T-helper 1 cell treated with Interleukin-12 subunit alpha and Interleukin-12 subunit beta and Interleukin-4 antibody, amounts not matched to agents 30 μg/mL and 1 μg/mL, for 36 hours (primary cell): ENCODE measurements at regions not wholly inside any gene's neighbourhood (a gene's known extent, or its start where the extent isn't known, plus 50 kb on each side); places are given as distances from the start of the nearest gene placed in this dataset.

Experiments
- H3K27ac Mint-ChIP-seq: one replicate; pipeline ENCODE4 v1.8.0; 2021; ENCODE audit warnings: mild to moderate bottlenecking, mixed read lengths
- H3K27me3 Mint-ChIP-seq: one replicate; pipeline ENCODE4 v1.8.0; 2021; ENCODE audit warnings: low read depth, mixed read lengths
- H3K36me3 Mint-ChIP-seq: one replicate; pipeline ENCODE4 v1.8.0; 2021; ENCODE audit warnings: low read depth, mixed read lengths
- H3K4me1 Mint-ChIP-seq: one replicate; pipeline ENCODE4 v1.8.0; 2021; ENCODE audit warnings: low read depth, mixed read lengths
- H3K4me3 Mint-ChIP-seq: one replicate; pipeline ENCODE4 v1.8.0; 2021; ENCODE audit warnings: mild to moderate bottlenecking, moderate library complexity, mixed read lengths
- H3K9me3 Mint-ChIP-seq: one replicate; pipeline ENCODE4 v1.8.0; 2021; ENCODE audit warnings: mixed read lengths

GRCh38 chr6:139483079-139483478 is 108.6 kb upstream of the CITED2 start:
- peaks cover 4% of the 10 kb centered on the region for H3K9me3 Mint-ChIP-seq
- peaks cover 10% of the 10 kb centered on the region for H3K27me3 Mint-ChIP-seq
- H3K4me3 Mint-ChIP-seq, result no peak overlapping the region
- no peaks in the 10 kb centered on the region for H3K36me3 Mint-ChIP-seq
- H3K4me1 Mint-ChIP-seq, result peaks cover 4% of the 10 kb centered on the region
- H3K27ac Mint-ChIP-seq, result no peak overlapping the region

- peaks cover 4% of the 10 kb centered on the region for H3K4me1 Mint-ChIP-seq
These were observed 107.8 kb upstream of the CITED2 start for GRCh38 chr6:139482287-139482686.

GRCh38 chr6:139480356-139481165 is 106.1 kb upstream of the CITED2 start:
- H3K36me3 Mint-ChIP-seq, result no peaks in the 10 kb centered on the region
- no peak overlapping the region for H3K4me3 Mint-ChIP-seq
- peaks cover 19% of the 10 kb centered on the region for H3K27me3 Mint-ChIP-seq
- peaks cover 4% of the 10 kb centered on the region for H3K9me3 Mint-ChIP-seq
- peaks cover 4% of the 10 kb centered on the region for H3K4me1 Mint-ChIP-seq
- H3K27ac Mint-ChIP-seq, result no peak overlapping the region

More at GRCh38 chr6:139482287-139482686, 107.8 kb upstream of the CITED2 start:
- H3K27ac Mint-ChIP-seq, result no peak overlapping the region
- H3K9me3 Mint-ChIP-seq, result peaks cover 4% of the 10 kb centered on the region
- H3K36me3 Mint-ChIP-seq, result no peaks in the 10 kb centered on the region
- H3K4me3 Mint-ChIP-seq, result no peak overlapping the region
- peaks cover 16% of the 10 kb centered on the region for H3K27me3 Mint-ChIP-seq

GRCh38 chr6:139479433-139480222 is 105.2 kb upstream of the CITED2 start:
- peaks cover 4% of the 10 kb centered on the region for H3K9me3 Mint-ChIP-seq
- no peak overlapping the region for H3K4me3 Mint-ChIP-seq
- H3K27ac Mint-ChIP-seq, result no peak overlapping the region
- peaks cover 4% of the 10 kb centered on the region for H3K4me1 Mint-ChIP-seq
- H3K36me3 Mint-ChIP-seq, result no peaks in the 10 kb centered on the region
- peaks cover 19% of the 10 kb centered on the region for H3K27me3 Mint-ChIP-seq

- H3K27ac Mint-ChIP-seq, result no peak overlapping the region
- H3K36me3 Mint-ChIP-seq, result no peaks in the 10 kb centered on the region
- no peaks in the 10 kb centered on the region for H3K4me1 Mint-ChIP-seq
- peaks cover 19% of the 10 kb centered on the region for H3K27me3 Mint-ChIP-seq
- peaks cover 4% of the 10 kb centered on the region for H3K9me3 Mint-ChIP-seq
- H3K4me3 Mint-ChIP-seq, result no peak overlapping the region
These were observed 101.2 kb upstream of the CITED2 start for GRCh38 chr6:139475646-139476045.

- no peak overlapping the region for H3K27ac Mint-ChIP-seq
- peaks cover under 1% of the 10 kb centered on the region for H3K9me3 Mint-ChIP-seq
- H3K27me3 Mint-ChIP-seq, result peaks cover 18% of the 10 kb centered on the region
- H3K36me3 Mint-ChIP-seq, result no peaks in the 10 kb centered on the region
- H3K4me1 Mint-ChIP-seq, result no peaks in the 10 kb centered on the region
- H3K4me3 Mint-ChIP-seq, result no peak overlapping the region
These were observed 100.8 kb upstream of the CITED2 start for GRCh38 chr6:139475241-139475640.

- H3K4me1 Mint-ChIP-seq, result no peaks in the 10 kb centered on the region
These were observed 100.0 kb upstream of the CITED2 start for GRCh38 chr6:139474145-139475108.

GRCh38 chr6:139473731-139474130 is 99.3 kb upstream of the CITED2 start:
- Mint-ChIP-seq H3K9me3 (no peaks in the 10 kb centered on the region), H3K27me3 (peaks cover 9% of the 10 kb centered on the region), H3K36me3 (no peaks in the 10 kb centered on the region), H3K4me3 (no peak overlapping the region), H3K4me1 (no peaks in the 10 kb centered on the region), H3K27ac (no peak overlapping the region)

More at GRCh38 chr6:139474145-139475108, 100.0 kb upstream of the CITED2 start:
- Mint-ChIP-seq H3K36me3 (no peaks in the 10 kb centered on the region), H3K9me3 (no peaks in the 10 kb centered on the region), H3K27ac (no peak overlapping the region), H3K4me3 (no peak overlapping the region), H3K27me3 (peaks cover 13% of the 10 kb centered on the region)

- H3K4me1 Mint-ChIP-seq, result no peaks in the 10 kb centered on the region
- H3K9me3 Mint-ChIP-seq, result no peaks in the 10 kb centered on the region
- H3K4me3 Mint-ChIP-seq, result no peak overlapping the region
These were observed 98.8 kb upstream of the CITED2 start for GRCh38 chr6:139473231-139473701.

GRCh38 chr6:139472351-139473015 is 98.0 kb upstream of the CITED2 start:
- H3K27me3 Mint-ChIP-seq, result peaks cover 3% of the 10 kb centered on the region
- no peak overlapping the region for H3K27ac Mint-ChIP-seq
- no peaks in the 10 kb centered on the region for H3K36me3 Mint-ChIP-seq
- H3K4me3 Mint-ChIP-seq, result no peak overlapping the region
- H3K4me1 Mint-ChIP-seq, result no peaks in the 10 kb centered on the region
- H3K9me3 Mint-ChIP-seq, result no peaks in the 10 kb centered on the region

More at GRCh38 chr6:139473231-139473701, 98.8 kb upstream of the CITED2 start:
- no peaks in the 10 kb centered on the region for H3K36me3 Mint-ChIP-seq
- H3K27me3 Mint-ChIP-seq, result peaks cover 9% of the 10 kb centered on the region
- no peak overlapping the region for H3K27ac Mint-ChIP-seq

- no peak overlapping the region for H3K4me3 Mint-ChIP-seq
- H3K36me3 Mint-ChIP-seq, result no peaks in the 10 kb centered on the region
- H3K4me1 Mint-ChIP-seq, result no peaks in the 10 kb centered on the region
- no peaks in the 10 kb centered on the region for H3K9me3 Mint-ChIP-seq
- H3K27ac Mint-ChIP-seq, result no peak overlapping the region
- H3K27me3 Mint-ChIP-seq, result no peaks in the 10 kb centered on the region
These were observed 96.5 kb upstream of the CITED2 start for GRCh38 chr6:139470997-139471396.

- Mint-ChIP-seq H3K4me1 (no peaks in the 10 kb centered on the region), H3K27ac (no peak overlapping the region), H3K36me3 (no peaks in the 10 kb centered on the region), H3K4me3 (no peak overlapping the region), H3K27me3 (no peaks in the 10 kb centered on the region), H3K9me3 (no peaks in the 10 kb centered on the region)
These were observed 93.9 kb upstream of the CITED2 start for GRCh38 chr6:139468178-139468819.

- Mint-ChIP-seq H3K9me3 (no peaks in the 10 kb centered on the region), H3K4me3 (no peak overlapping the region), H3K4me1 (no peaks in the 10 kb centered on the region), H3K27me3 (peaks cover 8% of the 10 kb centered on the region), H3K27ac (no peak overlapping the region), H3K36me3 (no peaks in the 10 kb centered on the region)
These were observed 83.0 kb upstream of the CITED2 start for GRCh38 chr6:139457476-139457875.
